ENCODE measurements at regions not wholly inside any gene's neighbourhood (a gene's known extent, or its start where the extent isn't known, plus 50 kb on each side); places are given as distances from the start of the nearest gene placed in this dataset.

GRCh38 chr10:9834434-9834833, 1183.2 kb upstream of the CELF2 start:
- Histone ChIP-seq H3K4me1 (peaks cover 10% of the 10 kb centered on the region), H3K79me2 (ENCODE audit: low read depth) (no peaks in the 10 kb centered on the region), H3K27ac (no peak overlapping the region), H3K4me2 (no peak overlapping the region), H3K36me3 (no peaks in the 10 kb centered on the region), H3K4me3 (no peak overlapping the region), H3K9ac (no peak overlapping the region), H3K9me3 (ENCODE audit: low read depth) (no peaks in the 10 kb centered on the region), H2AFZ (replicated peaks) (no peak overlapping the region), H3F3A (ENCODE audit: low read depth) (no peaks in the 10 kb centered on the region), H3K27me3 (no peaks in the 10 kb centered on the region), H4K20me1 (ENCODE audit: low read depth) (no peaks in the 10 kb centered on the region)
- Mint-ChIP-seq H3K27ac (no peak overlapping the region), H3K4me3 (no peak overlapping the region), H3K27me3 (ENCODE audit: insufficient read depth, low read depth) (peaks cover 19% of the 10 kb centered on the region), H3K4me1 (peaks cover 11% of the 10 kb centered on the region), H3K9me3 (peaks cover 9% of the 10 kb centered on the region), H3K36me3 (no peaks in the 10 kb centered on the region)
- TF ChIP-seq EZH2phosphoT487 (IDR thresholded peaks at IDR 0.05) (no peak), EZH2 (IDR thresholded peaks at IDR 0.05) (no peak)
- TF ChIP-seq, protein P1, sequence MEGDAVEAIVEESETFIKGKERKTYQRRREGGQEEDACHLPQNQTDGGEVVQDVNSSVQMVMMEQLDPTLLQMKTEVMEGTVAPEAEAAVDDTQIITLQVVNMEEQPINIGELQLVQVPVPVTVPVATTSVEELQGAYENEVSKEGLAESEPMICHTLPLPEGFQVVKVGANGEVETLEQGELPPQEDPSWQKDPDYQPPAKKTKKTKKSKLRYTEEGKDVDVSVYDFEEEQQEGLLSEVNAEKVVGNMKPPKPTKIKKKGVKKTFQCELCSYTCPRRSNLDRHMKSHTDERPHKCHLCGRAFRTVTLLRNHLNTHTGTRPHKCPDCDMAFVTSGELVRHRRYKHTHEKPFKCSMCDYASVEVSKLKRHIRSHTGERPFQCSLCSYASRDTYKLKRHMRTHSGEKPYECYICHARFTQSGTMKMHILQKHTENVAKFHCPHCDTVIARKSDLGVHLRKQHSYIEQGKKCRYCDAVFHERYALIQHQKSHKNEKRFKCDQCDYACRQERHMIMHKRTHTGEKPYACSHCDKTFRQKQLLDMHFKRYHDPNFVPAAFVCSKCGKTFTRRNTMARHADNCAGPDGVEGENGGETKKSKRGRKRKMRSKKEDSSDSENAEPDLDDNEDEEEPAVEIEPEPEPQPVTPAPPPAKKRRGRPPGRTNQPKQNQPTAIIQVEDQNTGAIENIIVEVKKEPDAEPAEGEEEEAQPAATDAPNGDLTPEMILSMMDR (IDR thresholded peaks at IDR 0.05), result no peak
- DNase-seq (ENCODE audit: low spot score), result no peak

DNA sequence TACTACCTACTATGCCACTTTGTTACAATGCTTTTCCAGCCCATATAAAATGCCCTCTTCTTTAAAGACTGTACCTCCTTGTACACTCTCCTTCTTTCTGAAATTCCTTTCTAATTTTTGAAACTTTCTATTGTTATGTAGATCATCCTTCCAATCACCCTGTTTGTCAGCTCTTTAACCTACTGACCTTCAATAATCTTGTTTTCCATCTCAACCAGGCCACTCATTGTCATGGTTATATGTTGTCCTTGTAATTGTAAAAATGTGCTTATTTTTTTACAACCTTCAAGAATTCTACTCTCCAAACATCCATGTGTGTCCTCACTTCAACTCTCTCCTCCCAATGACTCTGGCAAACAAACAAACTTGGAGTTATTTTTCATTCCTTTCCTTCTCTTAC, 1172.6 kb upstream of the CELF2 start:
- no peak overlapping the region for H3K4me3 Mint-ChIP-seq
- peaks cover 7% of the 10 kb centered on the region for H3K9me3 Mint-ChIP-seq
- no peak overlapping the region for H3K9ac ChIP-seq
- H3K4me1 ChIP-seq, result no peaks in the 10 kb centered on the region
- H3K36me3 Mint-ChIP-seq, result no peaks in the 10 kb centered on the region
- peaks cover 10% of the 10 kb centered on the region for H3K27me3 Mint-ChIP-seq (ENCODE audit: insufficient read depth, low read depth)
- no peaks in the 10 kb centered on the region for H3K36me3 ChIP-seq
- no peak overlapping the region for H3K4me3 ChIP-seq
- H3K27ac ChIP-seq, result no peak overlapping the region
- H3K4me2 ChIP-seq, result no peak overlapping the region
- no peaks in the 10 kb centered on the region for H3F3A ChIP-seq (ENCODE audit: low read depth)
- H3K79me2 ChIP-seq (ENCODE audit: low read depth), result no peaks in the 10 kb centered on the region
- H3K27ac Mint-ChIP-seq, result no peak overlapping the region
- no peaks in the 10 kb centered on the region for H4K20me1 ChIP-seq (ENCODE audit: low read depth)
- TF ChIP-seq EZH2phosphoT487 (IDR thresholded peaks at IDR 0.05), result no peak
- TF ChIP-seq, protein P1 (IDR thresholded peaks at IDR 0.05), result no peak
- no peak overlapping the region for H2AFZ ChIP-seq (replicated peaks)
- no peak for DNase-seq (ENCODE audit: low spot score)
- no peaks in the 10 kb centered on the region for H3K9me3 ChIP-seq (ENCODE audit: low read depth)
- no peaks in the 10 kb centered on the region for H3K4me1 Mint-ChIP-seq
- H3K27me3 ChIP-seq, result no peaks in the 10 kb centered on the region

DNA sequence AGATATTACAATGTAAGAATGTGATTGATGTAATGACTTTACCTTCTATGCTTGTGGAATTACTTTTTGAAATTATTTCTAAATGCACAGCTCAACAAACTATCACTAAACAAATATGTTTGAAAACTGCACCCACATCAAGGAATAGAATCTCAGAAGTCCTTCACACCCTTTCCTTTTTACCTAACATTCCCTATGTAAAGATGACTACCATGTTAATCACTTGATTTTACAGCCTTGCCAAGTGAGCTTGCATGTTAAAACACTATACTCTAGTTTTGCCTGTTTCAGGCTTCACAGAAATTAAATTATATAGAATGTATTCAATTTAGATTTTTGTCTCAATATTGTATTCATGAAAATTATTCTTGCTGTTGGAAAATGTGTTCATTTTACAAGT, 1169.4 kb upstream of the CELF2 start:
- Histone ChIP-seq H3K36me3 (peaks cover 4% of the 10 kb centered on the region), H3K27ac (no peak overlapping the region), H3K9me3 (ENCODE audit: low read depth) (peaks cover 14% of the 10 kb centered on the region), H3K4me1 (no peaks in the 10 kb centered on the region), H3K4me2 (no peak overlapping the region), H3K27me3 (no peaks in the 10 kb centered on the region), H2AFZ (replicated peaks) (no peak overlapping the region), H4K20me1 (ENCODE audit: low read depth) (no peaks in the 10 kb centered on the region), H3K9ac (no peak overlapping the region), H3K4me3 (no peak overlapping the region), H3F3A (ENCODE audit: low read depth) (no peaks in the 10 kb centered on the region), H3K79me2 (ENCODE audit: low read depth) (no peaks in the 10 kb centered on the region)
- DNase-seq (ENCODE audit: low spot score), result no peak
- Mint-ChIP-seq H3K36me3 (no peaks in the 10 kb centered on the region), H3K27ac (no peak overlapping the region), H3K27me3 (ENCODE audit: insufficient read depth, low read depth) (peaks cover 5% of the 10 kb centered on the region), H3K9me3 (peaks cover 23% of the 10 kb centered on the region), H3K4me1 (no peaks in the 10 kb centered on the region), H3K4me3 (no peak overlapping the region)
- TF ChIP-seq EZH2phosphoT487 (IDR thresholded peaks at IDR 0.05) (no peak), EZH2 (IDR thresholded peaks at IDR 0.05) (no peak)
- TF ChIP-seq, protein P1 (IDR thresholded peaks at IDR 0.05), result no peak

All from neural progenitor cell (in vitro differentiated cells).